CD4-positive, alpha-beta memory T cell (primary cell): ENCODE measurements at regions not wholly inside any gene's neighbourhood (a gene's known extent, or its start where the extent isn't known, plus 50 kb on each side); places are given as distances from the start of the nearest gene placed in this dataset.

Source experiments
- CTCF ChIA-PET: fragments of 350-600 bp; sonication (Branson Sonifier 250); formaldehyde crosslinking; loops from one replicate; lab custom pipeline; 2021; ENCODE audit warnings: inconsistent platforms; ENCODE audit not compliant: partially characterized antibody; lab: Charles Lee
- POLR2A ChIA-PET: fragments of 350-600 bp; sonication (Branson Sonifier 250); formaldehyde crosslinking; loops from one replicate; lab custom pipeline; 2021; ENCODE audit not compliant: partially characterized antibody; lab: Charles Lee
- DNase-seq, 5 donors: peaks; one replicate each; pipeline versions ENCODE4 v3.0.0 to v3.0.0-alpha.2; 2020 to 2022; ENCODE audit warnings: mixed read lengths in 1 of 5
- H3K27ac ChIP-seq: one replicate; pipeline ENCODE4 v1.7.0; 2013; ENCODE audit warnings: low read depth, low read length
- H3K27me3 ChIP-seq: 2 replicates; pipeline ENCODE4 v1.7.0; 2013; ENCODE audit warnings: mild to moderate bottlenecking, low read length, moderate library complexity; ENCODE audit not compliant: insufficient read depth
- H3K36me3 ChIP-seq: 2 replicates; pipeline ENCODE4 v1.7.0; 2013; ENCODE audit warnings: mild to moderate bottlenecking, low read length, moderate library complexity; ENCODE audit not compliant: insufficient read depth
- H3K4me1 ChIP-seq: 2 replicates; pipeline ENCODE4 v1.7.0; 2013; ENCODE audit warnings: mild to moderate bottlenecking, low read length, moderate library complexity; ENCODE audit not compliant: insufficient read depth
- H3K4me3 ChIP-seq, 2 donors: one replicate each; pipeline ENCODE4 v1.7.0; 2013; ENCODE audit warnings: low read length in 2 of 2, mild to moderate bottlenecking in 1 of 2
- H3K9me3 ChIP-seq, 2 donors: one replicate each; pipeline ENCODE4 v1.7.0; 2013; ENCODE audit warnings: low read length in 2 of 2, control low read depth in 1 of 2; ENCODE audit not compliant: control insufficient read depth in 1 of 2
- H3K27ac Mint-ChIP-seq, 7 donors: one replicate each; pipeline ENCODE4 v1.8.0; 2020 to 2021; ENCODE audit warnings: mixed read lengths in 7 of 7, mild to moderate bottlenecking in 6 of 7, inconsistent platforms in 3 of 7, moderate library complexity in 3 of 7
- H3K27me3 Mint-ChIP-seq, 2 donors: one replicate each; pipeline ENCODE4 v1.8.0; 2020 to 2021; ENCODE audit warnings: mixed read lengths in 2 of 2
- H3K36me3 Mint-ChIP-seq, 2 donors: one replicate each; pipeline ENCODE4 v1.8.0; 2020 to 2021; ENCODE audit warnings: mixed read lengths in 2 of 2, inconsistent platforms in 1 of 2, mild to moderate bottlenecking in 1 of 2
- H3K4me1 Mint-ChIP-seq, 4 donors: one replicate each; pipeline ENCODE4 v1.8.0; 2020 to 2021; ENCODE audit warnings: mixed read lengths in 4 of 4, mild to moderate bottlenecking in 1 of 4
- H3K4me3 Mint-ChIP-seq, 8 donors: one replicate each; pipeline ENCODE4 v1.8.0; 2020 to 2021; ENCODE audit warnings: mixed read lengths in 8 of 8, mild to moderate bottlenecking in 7 of 8, moderate library complexity in 6 of 8, inconsistent platforms in 3 of 8
- H3K9me3 Mint-ChIP-seq, 8 donors: one replicate each; pipeline ENCODE4 v1.8.0; 2020 to 2021; ENCODE audit warnings: mixed read lengths in 8 of 8, mild to moderate bottlenecking in 5 of 8, inconsistent platforms in 3 of 8, moderate library complexity in 1 of 8
- intact Hi-C: fragments of 100-400 bp; cut with micrococcal nuclease; formaldehyde crosslinking; loops from one replicate; pipeline ENCODE4 v1.15.1; 2023

GRCh38 chr2:88345842-88346241 is 106.7 kb downstream of the FOXI3 start:
- Histone ChIP-seq H3K36me3 (no peaks in the 10 kb centered on the region), H3K27me3 (no peaks in the 10 kb centered on the region), H3K4me3 (no peak overlapping the region), H3K4me1 (no peaks in the 10 kb centered on the region), H3K9me3 (no peaks in the 10 kb centered on the region), H3K27ac (no peak overlapping the region)
- no peak overlapping the region for H3K4me3 Mint-ChIP-seq
- ChIA-PET POLR2A (no interaction called here), CTCF (no interaction called here)
- peaks cover 4 to 17% (median 5%) of the 10 kb centered on the region in 4 donors for H3K4me1 Mint-ChIP-seq
- peaks cover 0 to 5% (median 0%) of the 10 kb centered on the region in 8 donors for H3K9me3 Mint-ChIP-seq
- intact Hi-C loops, result no loop called here
- no peak overlapping the region for H3K27ac Mint-ChIP-seq
- no peaks in the 10 kb centered on the region for H3K36me3 Mint-ChIP-seq
- peaks cover 12 to 16% of the 10 kb centered on the region in 2 donors for H3K27me3 Mint-ChIP-seq
- DNase-seq, result no peak

GRCh38 chr2:88342749-88343148 is 109.7 kb downstream of the FOXI3 start:
- Mint-ChIP-seq H3K27me3 (peaks cover 3 to 8% of the 10 kb centered on the region in 2 donors), H3K27ac (peak overlapping the region in 1 of 7 donors; percentile 56), H3K36me3 (no peaks in the 10 kb centered on the region), H3K4me3 (peak overlapping the region; percentile 2 to 64 (median 38)), H3K4me1 (peaks cover 0 to 8% (median 4%) of the 10 kb centered on the region in 4 donors), H3K9me3 (peaks cover 0 to 10% (median 2%) of the 10 kb centered on the region in 8 donors)
- POLR2A ChIA-PET, result no interaction called here
- no peak for DNase-seq
- H3K36me3 ChIP-seq, result no peaks in the 10 kb centered on the region
- no peaks in the 10 kb centered on the region for H3K4me1 ChIP-seq
- no peaks in the 10 kb centered on the region for H3K9me3 ChIP-seq
- intact Hi-C loops, result no loop called here
- no peak overlapping the region for H3K4me3 ChIP-seq
- no peak overlapping the region for H3K27ac ChIP-seq
- CTCF ChIA-PET, result interaction anchor here (1.9 kb wide), 1 partner anchor 9 kb away, joined by 5 read pairs; no protein-coding TSS in a partner anchor
- no peaks in the 10 kb centered on the region for H3K27me3 ChIP-seq

GRCh38 chr2:88334418-88334817 is 118.1 kb downstream of the FOXI3 start:
- H3K4me1 ChIP-seq, result no peaks in the 10 kb centered on the region
- no peak overlapping the region for H3K4me3 ChIP-seq
- DNase-seq, result no peak
- H3K27ac ChIP-seq, result no peak overlapping the region
- no peak overlapping the region for H3K27ac Mint-ChIP-seq
- no peaks in the 10 kb centered on the region for H3K36me3 Mint-ChIP-seq
- H3K36me3 ChIP-seq, result no peaks in the 10 kb centered on the region
- intact Hi-C loops, result no loop called here
- no peaks in the 10 kb centered on the region for H3K9me3 Mint-ChIP-seq
- H3K27me3 ChIP-seq, result no peaks in the 10 kb centered on the region
- no peak overlapping the region for H3K4me3 Mint-ChIP-seq
- CTCF ChIA-PET, result no interaction called here
- H3K27me3 Mint-ChIP-seq, result peaks cover 18% of the 10 kb centered on the region in 2 donors
- H3K9me3 ChIP-seq, result no peaks in the 10 kb centered on the region
- POLR2A ChIA-PET, result no interaction called here
- no peaks in the 10 kb centered on the region for H3K4me1 Mint-ChIP-seq

GRCh38 chr2:88331239-88331638 is 121.3 kb downstream of the FOXI3 start:
- Histone ChIP-seq H3K27me3 (no peaks in the 10 kb centered on the region), H3K4me1 (no peaks in the 10 kb centered on the region), H3K36me3 (no peaks in the 10 kb centered on the region), H3K27ac (no peak overlapping the region), H3K9me3 (no peaks in the 10 kb centered on the region), H3K4me3 (no peak overlapping the region)
- no peaks in the 10 kb centered on the region for H3K4me1 Mint-ChIP-seq
- no peak overlapping the region for H3K27ac Mint-ChIP-seq
- H3K9me3 Mint-ChIP-seq, result no peaks in the 10 kb centered on the region
- ChIA-PET POLR2A (no interaction called here), CTCF (no interaction called here)
- no peaks in the 10 kb centered on the region for H3K36me3 Mint-ChIP-seq
- intact Hi-C loops, result no loop called here
- no peak for DNase-seq
- H3K4me3 Mint-ChIP-seq, result no peak overlapping the region
- peaks cover 16 to 18% of the 10 kb centered on the region in 2 donors for H3K27me3 Mint-ChIP-seq

- no peaks in the 10 kb centered on the region for H3K4me1 ChIP-seq
- Mint-ChIP-seq H3K4me3 (no peak overlapping the region), H3K9me3 (no peaks in the 10 kb centered on the region), H3K36me3 (no peaks in the 10 kb centered on the region), H3K27me3 (peaks cover 16 to 19% of the 10 kb centered on the region in 2 donors), H3K4me1 (no peaks in the 10 kb centered on the region), H3K27ac (no peak overlapping the region)
- no peaks in the 10 kb centered on the region for H3K9me3 ChIP-seq
- intact Hi-C loops, result no loop called here
- H3K27me3 ChIP-seq, result no peaks in the 10 kb centered on the region
- POLR2A ChIA-PET, result no interaction called here
- DNase-seq, result no peak
- CTCF ChIA-PET, result no interaction called here
- no peak overlapping the region for H3K27ac ChIP-seq
- H3K36me3 ChIP-seq, result no peaks in the 10 kb centered on the region
- H3K4me3 ChIP-seq, result no peak overlapping the region
These were observed 122.5 kb downstream of the FOXI3 start for GRCh38 chr2:88329815-88330603.

GRCh38 chr2:88321449-88322248 is 130.8 kb downstream of the FOXI3 start:
- POLR2A ChIA-PET, result no interaction called here
- CTCF ChIA-PET, result no interaction called here
- H3K27me3 Mint-ChIP-seq, result peaks cover 7 to 11% of the 10 kb centered on the region in 2 donors

GRCh38 chr2:88320076-88320773 is 132.3 kb downstream of the FOXI3 start:
- Histone ChIP-seq H3K9me3 (no peaks in the 10 kb centered on the region), H3K36me3 (no peaks in the 10 kb centered on the region), H3K27me3 (no peaks in the 10 kb centered on the region), H3K4me3 (no peak overlapping the region), H3K4me1 (no peaks in the 10 kb centered on the region), H3K27ac (no peak overlapping the region)
- no peak overlapping the region for H3K27ac Mint-ChIP-seq
- no peaks in the 10 kb centered on the region for H3K36me3 Mint-ChIP-seq
- no peak for DNase-seq
- CTCF ChIA-PET, result interaction anchor here (1.3 kb wide), 1 partner anchor 160 kb away, joined by 3 read pairs; no protein-coding TSS in a partner anchor
- POLR2A ChIA-PET, result no interaction called here
- H3K4me3 Mint-ChIP-seq, result no peak overlapping the region
- peaks cover 7 to 9% of the 10 kb centered on the region in 2 donors for H3K27me3 Mint-ChIP-seq
- peaks cover 0 to 11% (median 6%) of the 10 kb centered on the region in 8 donors for H3K9me3 Mint-ChIP-seq
- intact Hi-C loops, result no loop called here
- no peaks in the 10 kb centered on the region for H3K4me1 Mint-ChIP-seq

More at GRCh38 chr2:88321449-88322248, 130.8 kb downstream of the FOXI3 start:
- H3K4me3 ChIP-seq, result no peak overlapping the region
- intact Hi-C loops, result no loop called here
- H3K36me3 Mint-ChIP-seq, result no peaks in the 10 kb centered on the region
- H3K4me3 Mint-ChIP-seq, result no peak overlapping the region
- H3K36me3 ChIP-seq, result no peaks in the 10 kb centered on the region
- H3K9me3 ChIP-seq, result no peaks in the 10 kb centered on the region
- H3K9me3 Mint-ChIP-seq, result peaks cover 0 to 11% (median 6%) of the 10 kb centered on the region in 8 donors
- DNase-seq, result no peak
- H3K4me1 Mint-ChIP-seq, result no peaks in the 10 kb centered on the region
- no peak overlapping the region for H3K27ac ChIP-seq
- H3K27ac Mint-ChIP-seq, result peak overlapping the region in 1 of 7 donors; percentile 24
- no peaks in the 10 kb centered on the region for H3K27me3 ChIP-seq
- no peaks in the 10 kb centered on the region for H3K4me1 ChIP-seq
